ENCODE measurements at regions not wholly inside any gene's neighbourhood (a gene's known extent, or its start where the extent isn't known, plus 50 kb on each side); places are given as distances from the start of the nearest gene placed in this dataset.

DNA sequence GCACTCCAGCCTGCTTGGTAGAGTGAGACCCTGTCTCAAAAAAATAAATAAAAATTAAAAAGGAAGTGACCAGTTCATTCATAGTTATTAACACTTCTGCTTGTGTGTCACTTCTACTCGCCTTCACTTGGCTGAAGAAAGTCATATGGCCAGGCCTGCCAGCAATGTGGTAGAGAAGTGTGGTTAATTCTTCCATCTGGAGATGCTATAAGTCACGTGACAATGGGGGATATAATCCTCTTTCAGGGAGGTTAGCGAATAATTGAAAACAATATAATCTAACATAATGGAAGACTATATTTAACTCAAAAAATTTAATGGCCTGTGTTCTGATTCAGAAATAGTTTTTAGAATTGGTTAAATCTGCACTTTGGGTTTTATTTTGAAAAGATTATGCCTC lies 305.6 kb downstream of the DOCK8 start:
- H3K9me3 ChIP-seq (ENCODE audit: insufficient read depth in 2 of 2, low read depth in 1 of 2, low read length in 1 of 2), result no peaks in the 10 kb centered on the region
- no peak overlapping the region for H3K23ac ChIP-seq (ENCODE audit: insufficient read length)
- no peak overlapping the region for H4K91ac ChIP-seq (replicated peaks; ENCODE audit: insufficient read length, low read length)
- H3K36me3 ChIP-seq (ENCODE audit: control insufficient read depth in 2 of 4, insufficient read depth in 4 of 4, low read length in 3 of 4), result no peaks in the 10 kb centered on the region
- ChIA-PET POLR2A (ENCODE audit: partially characterized antibody) (no interaction called here), CTCF (ENCODE audit: partially characterized antibody) (interaction anchor here (1.1 kb wide), 1 partner anchor 248 kb away, joined by 3 read pairs; no protein-coding TSS in a partner anchor)
- no peak overlapping the region for H4K5ac ChIP-seq (ENCODE audit: insufficient read length, low read depth, low read length)
- H3K4ac ChIP-seq (replicated peaks; ENCODE audit: insufficient read length, low read depth, low read length), result no peak overlapping the region
- H3K56ac ChIP-seq (replicated peaks; ENCODE audit: insufficient read length, low read depth, low read length), result no peak overlapping the region
- 94% methylated on average over 3 of the region's 3 CpGs; no CpG with 5 or more reads in 1 of the 2 experiments for WGBS, 2 experiments (ENCODE audit: extremely low coverage in 1 of 2, insufficient coverage in 1 of 2, insufficient read length in 1 of 2, insufficient replicate concordance in 2 of 2, low coverage in 1 of 2, low lambda C conversion rate in 2 of 2, missing lambda C conversion rate in 1 of 2)
- H3K79me2 ChIP-seq (ENCODE audit: control insufficient read depth in 1 of 2, insufficient read depth in 2 of 2, low read length in 2 of 2), result peaks cover 7 to 76% of the 10 kb centered on the region in 2 experiments; a peak in 3 of 4 replicates
- no peak overlapping the region for H3K14ac ChIP-seq (ENCODE audit: insufficient read length)
- peaks cover 5% of the 10 kb centered on the region for H3K79me1 ChIP-seq (ENCODE audit: low read depth, low read length)
- H4K8ac ChIP-seq (ENCODE audit: extremely low read depth, insufficient read depth, low read length), result no peak overlapping the region
- H2BK12ac ChIP-seq (ENCODE audit: low read depth, low read length), result no peak overlapping the region
- peaks cover 2 to 8% of the 10 kb centered on the region in 2 experiments for H4K20me1 ChIP-seq (replicated peaks in 1 of 2; ENCODE audit: control insufficient read depth in 1 of 2, insufficient read depth in 2 of 2, low read length in 2 of 2)
- no peak overlapping the region for H2AK5ac ChIP-seq (ENCODE audit: low read depth, low read length)
- H2AFZ ChIP-seq (ENCODE audit: low read length), result no peak overlapping the region
- no peak overlapping the region for H3K4me3 ChIP-seq (ENCODE audit: extremely low read depth in 1 of 4, insufficient read depth in 2 of 4, low read depth in 3 of 4, low read length in 4 of 4)
- no peak overlapping the region for H3K4me2 ChIP-seq (ENCODE audit: insufficient read depth in 1 of 2, low read depth in 2 of 2, low read length in 2 of 2)
- DNase-seq (ENCODE audit: low read depth in 1 of 2, low spot score in 2 of 2), result no peak
- H3K23me2 ChIP-seq (ENCODE audit: low read depth, low read length), result no peaks in the 10 kb centered on the region
- no peak overlapping the region for H2BK5ac ChIP-seq (ENCODE audit: low read depth, low read length)
- H3K27ac ChIP-seq (ENCODE audit: low read depth, low read length), result no peak overlapping the region
- H3K4me1 ChIP-seq (replicated peaks in 1 of 4; ENCODE audit: control insufficient read depth in 3 of 4, insufficient read depth in 4 of 4, low read length in 3 of 4), result peaks cover 0 to 3% (median 0%) of the 10 kb centered on the region in 4 experiments; a peak in 1 of 7 replicates
- no peak overlapping the region for H2BK15ac ChIP-seq (ENCODE audit: low read length)
- no peak overlapping the region for H2BK120ac ChIP-seq (replicated peaks; ENCODE audit: low read depth, low read length)
- no peak overlapping the region for H2BK20ac ChIP-seq (ENCODE audit: low read length)
- no peak for FAIRE-seq
- no peak overlapping the region for H3K18ac ChIP-seq (ENCODE audit: extremely low read depth, low read length)
- H3K27me3 ChIP-seq (replicated peaks in 1 of 4; ENCODE audit: control insufficient read depth in 3 of 4, extremely low read depth in 1 of 4, insufficient read depth in 3 of 4, low read length in 3 of 4), result no peaks in the 10 kb centered on the region
- no peak overlapping the region for H3K9ac ChIP-seq (replicated peaks in 1 of 4; ENCODE audit: extremely low read depth in 1 of 4, low read depth in 3 of 4, low read length in 3 of 4)
- TF ChIP-seq CBX8 (IDR thresholded peaks at IDR 0.05; ENCODE audit: borderline replicate concordance, low read depth, low read length) (no peak), SAP30 (IDR thresholded peaks at IDR 0.05; ENCODE audit: insufficient read depth, insufficient replicate concordance, low read length) (no peak), JUND (IDR thresholded peaks at IDR 0.05; ENCODE audit: low read length) (no peak), EGR1 (IDR thresholded peaks at IDR 0.05; ENCODE audit: borderline replicate concordance, low read depth, low read length) (no peak), PHF8 (conservative IDR thresholded peaks at IDR 0.05; ENCODE audit: low read depth, low read length) (no peak), EZH2 (IDR thresholded peaks at IDR 0.05; ENCODE audit: low read depth, low read length, severe bottlenecking) (no peak), KDM1A (IDR thresholded peaks at IDR 0.05; ENCODE audit: borderline replicate concordance, low read length) (no peak), GTF2F1 (IDR thresholded peaks at IDR 0.05; ENCODE audit: borderline replicate concordance, low read depth, low read length) (no peak), SIN3A (conservative IDR thresholded peaks at IDR 0.05 in 1 of 2, IDR thresholded peaks at IDR 0.05 in 1 of 2; ENCODE audit: low read depth in 1 of 2, low read length in 2 of 2) (no peak), POLR2AphosphoS5 (IDR thresholded peaks at IDR 0.05; ENCODE audit: low read depth, low read length) (no peak), ZNF274 (IDR thresholded peaks at IDR 0.05; ENCODE audit: borderline replicate concordance, extremely low read depth, low read length) (no peak)
- TF ChIP-seq, protein P1, sequence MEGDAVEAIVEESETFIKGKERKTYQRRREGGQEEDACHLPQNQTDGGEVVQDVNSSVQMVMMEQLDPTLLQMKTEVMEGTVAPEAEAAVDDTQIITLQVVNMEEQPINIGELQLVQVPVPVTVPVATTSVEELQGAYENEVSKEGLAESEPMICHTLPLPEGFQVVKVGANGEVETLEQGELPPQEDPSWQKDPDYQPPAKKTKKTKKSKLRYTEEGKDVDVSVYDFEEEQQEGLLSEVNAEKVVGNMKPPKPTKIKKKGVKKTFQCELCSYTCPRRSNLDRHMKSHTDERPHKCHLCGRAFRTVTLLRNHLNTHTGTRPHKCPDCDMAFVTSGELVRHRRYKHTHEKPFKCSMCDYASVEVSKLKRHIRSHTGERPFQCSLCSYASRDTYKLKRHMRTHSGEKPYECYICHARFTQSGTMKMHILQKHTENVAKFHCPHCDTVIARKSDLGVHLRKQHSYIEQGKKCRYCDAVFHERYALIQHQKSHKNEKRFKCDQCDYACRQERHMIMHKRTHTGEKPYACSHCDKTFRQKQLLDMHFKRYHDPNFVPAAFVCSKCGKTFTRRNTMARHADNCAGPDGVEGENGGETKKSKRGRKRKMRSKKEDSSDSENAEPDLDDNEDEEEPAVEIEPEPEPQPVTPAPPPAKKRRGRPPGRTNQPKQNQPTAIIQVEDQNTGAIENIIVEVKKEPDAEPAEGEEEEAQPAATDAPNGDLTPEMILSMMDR (IDR thresholded peaks at IDR 0.05; ENCODE audit: control extremely low read depth in 1 of 3, insufficient read depth in 1 of 3, low read depth in 1 of 3, low read length in 3 of 3), result no peak

Data from H1 (cell line).